ENCODE measurements at regions not wholly inside any gene's neighbourhood (a gene's known extent, or its start where the extent isn't known, plus 50 kb on each side); places are given as distances from the start of the nearest gene placed in this dataset.

DNA sequence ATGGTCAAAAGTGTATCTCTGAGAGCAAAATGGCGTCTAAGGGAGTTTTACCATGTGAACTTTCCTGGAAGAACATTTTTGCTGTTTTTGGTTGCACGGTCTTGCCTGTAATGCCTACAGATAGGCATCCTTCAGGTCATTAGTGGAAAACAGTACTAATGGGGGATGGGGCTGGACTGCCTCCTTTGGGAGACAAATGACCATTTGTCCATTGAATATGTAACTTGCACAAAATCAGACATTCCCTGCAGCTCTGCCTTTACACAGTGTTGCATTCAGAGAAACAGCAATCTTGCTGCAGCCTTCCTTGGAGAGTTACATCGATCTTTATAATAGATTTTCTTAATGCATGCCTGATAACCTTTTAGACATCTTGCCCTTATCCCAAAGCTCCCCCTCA, 138.5 kb upstream of the EGFLAM start:
- TF ChIP-seq, protein P1, sequence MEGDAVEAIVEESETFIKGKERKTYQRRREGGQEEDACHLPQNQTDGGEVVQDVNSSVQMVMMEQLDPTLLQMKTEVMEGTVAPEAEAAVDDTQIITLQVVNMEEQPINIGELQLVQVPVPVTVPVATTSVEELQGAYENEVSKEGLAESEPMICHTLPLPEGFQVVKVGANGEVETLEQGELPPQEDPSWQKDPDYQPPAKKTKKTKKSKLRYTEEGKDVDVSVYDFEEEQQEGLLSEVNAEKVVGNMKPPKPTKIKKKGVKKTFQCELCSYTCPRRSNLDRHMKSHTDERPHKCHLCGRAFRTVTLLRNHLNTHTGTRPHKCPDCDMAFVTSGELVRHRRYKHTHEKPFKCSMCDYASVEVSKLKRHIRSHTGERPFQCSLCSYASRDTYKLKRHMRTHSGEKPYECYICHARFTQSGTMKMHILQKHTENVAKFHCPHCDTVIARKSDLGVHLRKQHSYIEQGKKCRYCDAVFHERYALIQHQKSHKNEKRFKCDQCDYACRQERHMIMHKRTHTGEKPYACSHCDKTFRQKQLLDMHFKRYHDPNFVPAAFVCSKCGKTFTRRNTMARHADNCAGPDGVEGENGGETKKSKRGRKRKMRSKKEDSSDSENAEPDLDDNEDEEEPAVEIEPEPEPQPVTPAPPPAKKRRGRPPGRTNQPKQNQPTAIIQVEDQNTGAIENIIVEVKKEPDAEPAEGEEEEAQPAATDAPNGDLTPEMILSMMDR (IDR thresholded peaks at IDR 0.05; ENCODE audit: low read depth, low read length): no peak
- TF ChIP-seq EZH2phosphoT487 (IDR thresholded peaks at IDR 0.05; ENCODE audit: low read depth): no peak

Measured in OCI-LY3 (cell line).